ENCODE measurements at regions not wholly inside any gene's neighbourhood (a gene's known extent, or its start where the extent isn't known, plus 50 kb on each side); places are given as distances from the start of the nearest gene placed in this dataset.

GRCh38 chr13:110006304-110006703 lies 219.9 kb upstream of the IRS2 start:
- Histone ChIP-seq H3K79me2 (ENCODE audit: insufficient read depth, low read length) (no peaks in the 10 kb centered on the region), H4K20me1 (ENCODE audit: control insufficient read depth, insufficient read depth, insufficient read length) (no peaks in the 10 kb centered on the region), H3K4me1 (ENCODE audit: insufficient read depth, low read length) (no peaks in the 10 kb centered on the region), H3K27ac (ENCODE audit: insufficient read length, low read depth, low read length) (no peak overlapping the region), H4K5ac (ENCODE audit: insufficient read length, low read depth, low read length) (no peak overlapping the region), H2BK5ac (ENCODE audit: insufficient read length, low read length) (no peak overlapping the region), H3T11ph (ENCODE audit: low read length) (no peak overlapping the region), H3K18ac (ENCODE audit: insufficient read length, low read depth, low read length) (no peak overlapping the region), H3K56ac (ENCODE audit: insufficient read length, low read depth, low read length) (no peak overlapping the region), H4K8ac (replicated peaks; ENCODE audit: insufficient read length, low read depth, low read length) (no peak overlapping the region), H2BK20ac (ENCODE audit: low read depth, low read length, poor library complexity, severe bottlenecking) (no peak overlapping the region), H3K79me1 (ENCODE audit: insufficient read depth, low read depth, low read length, poor library complexity, severe bottlenecking) (no peaks in the 10 kb centered on the region), H4K91ac (ENCODE audit: insufficient read length, low read depth, low read length) (no peak overlapping the region), H3K23ac (ENCODE audit: insufficient read length, low read depth, low read length) (no peak overlapping the region), H2BK15ac (ENCODE audit: low read depth, low read length) (no peak overlapping the region), H3K14ac (ENCODE audit: insufficient read depth, low read length) (no peak overlapping the region), H3K4ac (ENCODE audit: low read depth, low read length) (no peak overlapping the region), H3K4me2 (ENCODE audit: insufficient read depth, insufficient read length, low read length) (no peak overlapping the region), H2AFZ (ENCODE audit: low read length) (no peak overlapping the region), H3K27me3 (ENCODE audit: insufficient read depth, low read length) (no peaks in the 10 kb centered on the region), H2AK5ac (ENCODE audit: insufficient read length, low read length) (no peak overlapping the region), H3K23me2 (ENCODE audit: insufficient read length, low read depth, low read length, poor library complexity, severe bottlenecking) (no peaks in the 10 kb centered on the region), H3K9ac (ENCODE audit: extremely low read depth, insufficient read length, low read length) (no peak overlapping the region), H2BK120ac (ENCODE audit: low read depth, low read length, poor library complexity, severe bottlenecking) (no peak overlapping the region), H2BK12ac (ENCODE audit: insufficient read length, low read depth, low read length) (no peak overlapping the region), H3K9me3 (ENCODE audit: control insufficient read depth, low read depth, low read length) (no peaks in the 10 kb centered on the region)
- WGBS (ENCODE audit: extremely low coverage, insufficient read length, low lambda C conversion rate) = no CpG with 5 or more reads among the region's 8 CpGs
- Mint-ChIP-seq H3K27ac (peak overlapping the region in 1 of 3 experiments; percentile 60; a peak in 1 of 7 replicates), H3K4me1 (no peaks in the 10 kb centered on the region), H3K9me3 (no peaks in the 10 kb centered on the region), H3K4me3 (no peak overlapping the region), H3K36me3 (ENCODE audit: insufficient read depth in 1 of 3, low read depth in 3 of 3) (no peaks in the 10 kb centered on the region), H3K27me3 (ENCODE audit: low read depth) (no peaks in the 10 kb centered on the region; the same call in none of the 2 replicates)
- no peak for DNase-seq
- no peak for TF ChIP-seq CTCF (conservative IDR thresholded peaks at IDR 0.05)
